ENCODE measurements at regions not wholly inside any gene's neighbourhood (a gene's known extent, or its start where the extent isn't known, plus 50 kb on each side); places are given as distances from the start of the nearest gene placed in this dataset.
A peak's percentile ranks its signal among the peaks of the same experiment; 100 is the strongest.

DNA sequence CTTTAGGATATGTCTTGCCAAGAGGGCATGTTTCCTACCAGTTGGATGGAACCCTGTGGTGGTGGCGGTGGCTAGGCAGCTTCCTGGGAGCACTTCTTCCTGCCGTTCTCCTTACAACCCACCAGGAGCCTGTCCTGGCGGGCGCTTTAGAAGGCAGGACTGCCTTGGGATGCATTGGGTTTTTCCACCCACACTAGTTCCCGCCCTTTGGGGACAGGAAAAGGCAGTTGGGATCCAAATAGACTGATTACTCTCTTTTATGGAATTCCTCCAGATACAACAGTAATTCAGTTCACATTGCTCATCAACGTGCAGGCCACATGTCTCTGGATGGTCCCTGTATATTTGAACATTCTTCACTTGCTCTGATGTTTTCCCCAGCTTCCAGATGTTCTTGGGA is 305.7 kb upstream of the SSTR1 start:
- DNase-seq = no peak

DNA sequence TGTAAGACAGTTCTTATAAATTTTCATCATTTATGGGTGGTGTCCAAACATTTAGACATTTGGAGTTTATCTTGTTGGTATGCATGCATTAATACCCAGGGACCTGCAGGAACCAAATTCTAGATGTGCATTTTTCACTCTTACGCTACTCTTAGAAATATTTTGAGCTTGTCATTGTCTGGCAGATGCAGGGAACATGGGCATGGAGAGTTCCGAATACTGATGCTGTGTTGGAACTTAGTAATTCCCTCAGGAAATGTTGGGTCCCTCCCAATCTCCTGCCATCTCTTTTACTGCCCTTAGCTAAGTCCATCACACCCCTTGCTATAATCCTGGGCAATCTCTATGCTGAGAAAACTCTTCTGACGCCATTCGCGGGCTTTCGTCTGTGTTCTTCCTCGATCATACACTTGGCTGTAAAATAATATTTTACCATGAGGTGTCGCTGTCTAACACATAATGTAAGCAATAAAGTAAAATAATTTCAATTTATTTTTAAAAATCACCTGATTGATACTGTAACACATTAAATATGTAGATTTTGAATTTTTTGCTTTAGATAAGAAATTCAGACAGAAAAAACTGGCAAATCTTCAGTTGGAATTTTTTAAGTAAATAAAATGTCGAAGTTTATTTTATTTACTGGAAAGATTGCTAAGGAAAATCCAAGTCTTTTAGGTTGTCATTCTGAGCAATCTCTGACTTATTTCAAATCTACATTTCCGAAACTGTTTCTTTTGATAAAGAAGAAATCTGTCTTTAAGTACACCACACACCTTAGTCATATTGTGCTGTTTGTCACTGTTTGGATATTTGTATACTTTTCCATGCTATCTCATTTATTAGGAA is 304.1 kb upstream of the SSTR1 start:
- peak; percentile 56 for DNase-seq

DNA sequence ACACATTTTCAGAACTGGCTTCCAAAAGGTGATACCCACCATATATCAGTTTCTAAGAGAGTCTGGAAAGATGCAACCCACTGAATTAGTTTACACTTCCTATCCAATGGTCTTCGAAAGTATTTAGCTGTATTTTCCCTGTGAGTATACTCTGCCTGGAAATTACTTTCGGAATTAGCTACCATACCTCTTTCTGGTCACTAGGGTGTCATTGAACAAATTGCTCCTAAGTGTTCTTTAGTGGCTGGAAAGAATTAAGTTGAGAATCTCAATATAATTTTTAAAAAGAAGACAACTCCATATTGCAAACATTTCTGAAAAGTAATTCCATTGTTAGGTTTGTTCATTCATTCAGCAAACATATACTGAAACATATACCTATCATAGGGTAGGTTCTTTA is 283.1 kb upstream of the SSTR1 start:
- no peak for DNase-seq

DNA sequence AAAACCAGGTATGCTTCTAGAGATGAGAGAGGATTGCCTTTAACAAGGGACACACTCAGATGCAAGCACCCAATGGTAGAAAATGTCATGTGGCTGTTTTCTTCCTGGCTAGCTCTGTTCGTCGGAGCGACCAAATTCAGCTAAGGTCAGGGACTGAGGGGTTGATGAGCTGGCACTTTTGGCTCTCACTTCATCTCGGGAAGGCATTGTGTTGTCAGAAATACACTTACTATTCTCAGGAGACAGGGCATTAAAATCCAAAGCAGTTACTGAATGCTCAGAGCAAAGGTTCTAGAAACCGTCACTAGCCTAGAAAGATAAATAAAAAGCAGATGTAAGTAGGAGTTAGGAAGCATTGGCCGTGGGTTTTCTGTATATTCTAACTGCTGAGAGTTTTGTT is 275.7 kb upstream of the SSTR1 start:
- DNase-seq = no peak

DNA sequence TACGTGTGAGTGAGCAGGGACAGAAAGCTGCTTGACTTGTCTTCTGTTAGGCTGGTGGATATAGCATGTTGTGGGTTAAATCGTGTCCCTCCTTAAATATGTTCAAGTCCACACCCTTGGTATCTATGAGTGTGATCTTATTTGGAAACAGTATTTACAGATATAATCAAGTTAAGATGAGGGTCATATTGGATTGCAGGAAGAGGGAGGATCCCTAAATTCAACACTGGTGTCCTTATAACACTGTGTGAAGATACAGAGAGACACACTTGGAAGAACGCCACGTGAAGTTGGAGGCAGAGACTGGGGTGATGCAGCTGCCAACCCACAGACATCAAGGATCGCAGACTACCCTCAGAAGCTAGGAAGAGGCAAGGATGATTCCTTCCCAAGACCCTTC is 275.2 kb upstream of the SSTR1 start:
- DNase-seq = no peak

DNA sequence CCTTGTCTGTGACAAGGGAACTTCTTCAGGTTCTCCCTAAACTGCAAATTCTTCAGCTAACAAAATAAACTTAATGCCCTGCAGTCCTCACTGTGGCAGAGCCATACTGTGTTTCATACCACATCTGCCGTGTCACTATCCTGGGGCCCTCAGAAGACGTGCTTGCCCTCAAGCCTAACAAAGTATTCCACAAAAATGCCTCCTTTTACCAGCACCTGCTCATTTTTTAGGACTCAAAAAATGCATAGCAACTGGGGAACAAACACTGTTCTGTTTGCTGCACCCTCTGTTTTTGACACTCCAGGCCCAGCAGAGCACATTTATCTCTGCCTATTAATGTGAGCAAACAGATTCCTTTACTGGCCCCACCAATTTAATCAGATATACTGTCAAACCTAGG is 270.7 kb upstream of the SSTR1 start:
- DNase-seq = no peak

DNA sequence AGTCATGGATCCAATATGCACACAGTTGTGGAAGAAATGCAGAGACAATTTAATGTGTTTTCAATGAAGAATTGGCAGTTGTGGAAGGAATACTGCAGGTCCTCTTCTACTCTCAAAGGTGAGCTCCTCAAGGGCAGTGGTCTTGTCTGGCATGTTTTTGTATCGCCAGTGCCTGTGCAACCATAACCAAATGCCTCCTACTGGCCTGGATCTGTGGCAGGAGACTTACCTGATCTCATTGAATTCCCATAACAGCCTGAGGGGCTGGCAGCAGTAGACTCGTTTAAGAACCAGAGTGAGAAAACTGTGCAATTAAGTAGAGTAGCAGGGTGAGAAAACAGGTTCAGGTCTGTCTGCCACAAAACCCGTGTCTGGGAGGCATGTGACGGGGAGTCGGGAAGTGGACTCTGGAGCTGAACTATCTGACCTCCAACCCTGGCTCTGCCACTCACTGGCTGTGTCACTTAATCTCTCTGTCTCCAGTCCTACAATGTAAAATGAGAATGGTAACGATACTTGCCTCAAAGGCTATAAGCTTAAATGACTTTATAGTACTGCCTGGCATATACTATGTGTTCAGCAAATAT is 268.2 kb upstream of the SSTR1 start:
- DNase-seq = no peak

DNA sequence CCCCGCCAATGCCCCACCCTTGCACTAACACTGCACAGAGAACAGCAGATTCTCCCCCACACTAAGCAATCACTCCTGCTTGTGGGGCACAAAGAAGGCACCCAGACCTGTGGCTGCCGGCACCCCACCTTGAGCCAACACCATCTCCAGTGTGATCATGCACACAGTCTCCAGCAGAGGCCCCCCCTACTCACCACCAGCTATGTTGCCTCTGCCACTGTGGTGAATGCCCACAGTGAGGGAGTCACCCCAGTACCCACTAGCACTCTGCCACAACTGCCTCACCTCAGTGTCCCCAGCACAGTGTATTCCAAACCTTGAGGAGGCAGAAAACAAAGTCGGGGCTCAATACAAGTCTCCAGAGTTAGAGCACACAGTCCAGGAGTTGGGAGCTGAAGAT is 261.7 kb upstream of the SSTR1 start:
- no peak for DNase-seq

DNA sequence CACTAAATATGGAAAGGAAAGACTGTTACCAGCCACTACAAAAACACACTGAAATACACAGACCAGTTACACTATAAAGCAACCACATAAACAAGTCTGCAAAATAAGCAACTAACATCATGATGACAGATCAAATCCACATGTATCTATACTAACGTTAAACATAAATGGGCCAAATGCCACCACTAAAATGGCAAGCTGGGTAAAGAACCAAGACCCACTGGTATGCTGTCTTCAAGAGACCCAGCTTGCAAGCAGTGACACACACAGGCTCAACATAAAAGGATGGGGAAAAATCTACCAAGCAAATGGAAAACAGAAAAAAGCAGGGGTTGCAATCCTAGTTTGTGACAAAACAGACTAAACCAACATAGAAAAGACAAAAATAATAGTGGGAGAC is 260.9 kb upstream of the SSTR1 start:
- no peak for DNase-seq

DNA sequence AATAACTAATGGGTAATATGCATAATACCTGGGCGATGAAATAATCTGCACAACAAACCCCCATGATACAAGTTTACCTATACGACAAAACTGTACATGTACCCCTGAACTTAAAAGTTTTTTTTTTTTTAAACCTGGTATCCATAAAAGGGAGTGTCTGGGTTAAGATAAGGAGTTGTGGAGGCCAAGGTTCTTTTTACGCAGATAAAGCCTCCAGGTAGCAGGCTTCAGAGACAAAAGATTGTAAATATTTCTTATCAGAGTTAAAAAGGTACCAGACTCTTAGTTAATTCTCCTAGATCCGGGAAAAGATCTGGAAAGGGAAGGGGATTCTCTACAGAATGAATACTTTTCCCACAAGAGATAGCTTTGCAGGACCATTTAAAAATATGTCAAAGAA is 259.4 kb upstream of the SSTR1 start:
- no peak for DNase-seq

DNA sequence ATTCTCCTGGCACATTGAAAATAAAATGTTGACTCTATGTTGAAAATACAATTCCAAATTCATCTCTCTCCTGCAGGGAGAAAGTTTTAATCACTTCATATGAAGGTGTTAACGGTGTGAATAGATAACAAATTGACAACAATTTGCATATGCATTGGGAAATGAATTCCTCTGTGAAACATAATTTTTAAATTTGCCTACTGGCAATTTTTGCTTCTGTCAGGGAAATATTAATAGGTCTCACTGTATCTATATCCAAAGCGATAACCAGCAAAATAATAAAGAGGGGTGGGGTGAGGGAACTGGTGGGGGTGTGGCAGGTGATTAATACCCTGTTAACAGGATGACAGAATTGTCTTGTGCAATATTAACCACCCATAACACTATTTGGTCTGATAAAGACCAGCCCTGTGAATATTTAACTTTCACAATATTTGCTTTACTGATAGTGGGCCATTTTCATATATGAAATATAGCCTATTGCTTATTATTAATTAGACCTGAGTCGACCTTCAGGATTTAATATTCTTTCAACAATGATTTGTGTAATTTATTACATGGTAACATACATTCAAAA is 239.0 kb upstream of the SSTR1 start:
- DNase-seq = no peak

DNA sequence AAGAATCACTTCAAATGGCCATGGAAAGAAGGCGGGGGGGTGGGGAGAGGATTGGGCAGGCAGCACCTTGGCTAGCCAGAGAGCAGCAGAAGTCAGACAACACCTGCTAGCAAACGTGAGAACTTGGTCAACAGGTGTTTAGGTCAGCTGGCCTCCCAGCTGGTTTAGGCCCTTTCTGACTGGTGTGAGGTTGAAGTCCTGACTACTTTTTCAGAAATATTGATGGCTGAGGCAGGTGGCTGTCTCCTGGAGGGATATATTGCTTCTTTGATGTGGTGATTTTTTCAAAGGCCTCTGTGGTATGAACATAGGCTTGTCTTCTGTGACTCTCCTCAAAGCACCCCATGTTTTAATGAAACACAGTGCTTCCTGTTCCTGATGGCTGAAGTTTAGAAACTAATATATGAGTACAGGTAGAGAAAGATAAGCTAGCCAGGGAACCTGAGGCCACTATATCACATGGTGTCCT is 238.2 kb upstream of the SSTR1 start:
- DNase-seq = no peak

DNA sequence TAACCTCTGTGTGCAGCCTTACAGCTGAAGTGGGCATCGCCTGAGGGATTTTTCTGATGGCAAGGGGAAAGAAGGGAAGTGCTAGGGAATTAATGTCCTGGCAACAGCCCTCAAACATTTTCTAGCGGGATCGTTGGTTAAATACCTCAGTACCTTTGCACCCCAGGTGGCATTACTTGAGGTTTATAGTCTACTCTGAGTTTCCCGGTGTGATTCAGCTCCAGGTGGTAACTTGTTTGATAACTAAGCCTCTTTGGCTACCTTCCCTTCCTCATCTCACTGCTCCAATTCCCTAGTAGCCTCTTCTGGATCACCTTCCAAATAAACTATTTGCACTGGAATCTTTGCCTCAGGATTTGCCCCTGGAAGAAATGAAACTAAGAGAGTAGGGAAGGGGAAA is 237.0 kb upstream of the SSTR1 start:
- no peak for DNase-seq

DNA sequence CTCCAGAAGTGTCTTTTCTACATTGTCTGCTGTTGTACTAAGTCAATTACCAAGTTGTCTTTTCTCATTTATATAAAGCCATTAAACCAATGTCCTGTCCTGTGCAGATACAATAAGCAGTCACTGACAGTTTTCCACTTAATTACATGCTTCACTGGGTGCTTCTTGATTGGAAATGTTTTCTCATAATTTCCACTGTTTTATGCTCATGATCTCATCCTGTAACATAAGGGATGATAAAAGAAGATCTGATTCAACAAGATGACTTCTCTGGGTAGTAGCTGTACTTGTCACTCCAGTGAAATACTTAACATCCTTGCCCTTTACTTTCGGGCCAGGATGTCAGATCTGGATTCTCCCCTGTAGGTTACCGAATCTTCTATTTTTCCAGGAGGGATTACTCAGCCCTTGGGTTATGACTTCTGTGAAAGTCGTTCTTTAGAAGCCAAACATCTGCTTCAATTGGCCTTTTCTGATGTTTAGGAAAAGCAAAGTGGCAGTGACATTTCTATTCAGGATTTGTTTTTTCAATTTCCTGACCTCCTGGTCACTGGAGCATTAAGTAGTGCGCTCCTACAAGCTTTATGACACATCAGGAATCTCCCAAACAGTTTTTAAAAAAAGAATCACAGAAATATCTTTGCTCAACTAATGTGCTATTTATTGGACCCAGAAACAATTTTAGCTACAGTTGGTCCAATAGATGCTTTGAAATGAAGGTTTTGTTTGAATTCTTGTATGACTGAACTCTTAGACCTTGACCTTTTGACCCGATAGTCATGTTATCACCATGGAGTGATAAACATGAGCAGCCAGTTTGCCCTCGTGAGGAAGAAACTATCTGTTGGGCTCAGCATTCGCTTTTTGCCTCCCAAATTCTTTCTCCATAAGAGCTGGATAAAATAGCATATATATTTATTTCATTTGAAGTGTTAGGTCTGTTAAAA is 234.5 kb upstream of the SSTR1 start:
- no peak for DNase-seq

DNA sequence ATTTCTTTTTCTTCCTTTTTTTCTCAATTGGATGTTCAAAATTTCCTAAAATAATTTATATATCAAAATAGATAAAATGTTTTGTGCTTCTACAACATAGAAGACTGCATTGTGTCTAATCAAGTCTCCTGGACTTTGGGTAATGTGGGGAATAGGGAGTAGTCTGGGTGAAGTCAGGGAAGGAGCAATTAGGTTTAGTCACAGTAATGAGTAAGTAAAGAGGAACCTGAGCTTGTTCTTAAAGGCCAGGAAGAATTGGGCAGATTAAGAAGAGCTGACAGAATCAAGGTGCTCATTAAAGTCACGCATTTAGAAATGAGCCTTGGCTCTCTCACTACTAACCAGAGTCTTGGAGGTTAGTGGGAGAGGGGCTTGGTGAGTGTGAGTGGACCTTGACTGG is 233.3 kb upstream of the SSTR1 start:
- DNase-seq = no peak

DNA sequence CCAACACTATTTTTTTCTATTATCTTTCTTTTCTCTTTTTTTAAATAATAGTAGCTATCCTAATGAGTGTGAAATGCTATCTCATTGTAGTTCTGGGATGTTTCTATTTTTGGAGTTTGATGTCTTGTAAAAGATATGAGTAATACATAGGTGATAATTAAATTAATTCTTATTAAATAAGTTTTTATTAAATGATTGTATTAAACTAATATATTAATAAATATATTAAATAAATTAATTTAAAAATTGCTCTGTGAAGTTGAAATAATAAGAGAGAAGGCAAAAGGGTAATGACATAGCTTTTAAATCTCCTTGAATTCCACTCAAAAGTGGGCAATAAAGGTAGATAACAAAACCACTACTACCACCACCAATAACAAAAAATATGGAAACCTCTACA is 230.2 kb upstream of the SSTR1 start:
- DNase-seq = no peak

DNA sequence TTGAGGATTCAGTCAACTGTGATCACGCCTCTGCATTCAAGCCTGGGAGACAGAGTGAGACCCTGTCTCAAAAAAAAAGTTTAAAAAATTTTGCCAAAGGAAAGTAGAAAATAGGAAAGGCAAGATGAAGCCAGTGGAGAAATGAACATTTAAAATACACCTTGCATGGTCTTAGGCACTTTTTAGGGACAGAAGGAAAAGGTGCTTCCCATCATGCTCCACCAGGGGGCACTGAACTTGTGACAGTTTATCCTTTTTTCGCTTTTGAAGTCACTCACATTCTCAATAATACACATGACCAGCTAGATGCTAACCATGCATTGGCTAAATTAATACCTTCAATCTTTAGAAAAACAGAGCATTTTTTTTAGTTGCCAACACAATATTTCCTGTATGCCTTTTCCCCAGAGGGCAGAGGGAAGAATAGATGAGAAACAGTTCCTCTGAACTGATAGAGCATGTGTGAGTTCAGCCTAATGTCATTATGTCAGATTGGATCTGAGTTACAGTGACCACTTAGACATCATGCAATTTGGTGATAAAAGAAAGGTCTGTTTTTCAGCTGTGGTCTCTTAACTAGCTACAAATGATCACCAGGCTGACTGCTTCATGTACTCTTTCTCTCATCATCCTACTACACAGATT is 221.8 kb upstream of the SSTR1 start:
- DNase-seq = no peak

DNA sequence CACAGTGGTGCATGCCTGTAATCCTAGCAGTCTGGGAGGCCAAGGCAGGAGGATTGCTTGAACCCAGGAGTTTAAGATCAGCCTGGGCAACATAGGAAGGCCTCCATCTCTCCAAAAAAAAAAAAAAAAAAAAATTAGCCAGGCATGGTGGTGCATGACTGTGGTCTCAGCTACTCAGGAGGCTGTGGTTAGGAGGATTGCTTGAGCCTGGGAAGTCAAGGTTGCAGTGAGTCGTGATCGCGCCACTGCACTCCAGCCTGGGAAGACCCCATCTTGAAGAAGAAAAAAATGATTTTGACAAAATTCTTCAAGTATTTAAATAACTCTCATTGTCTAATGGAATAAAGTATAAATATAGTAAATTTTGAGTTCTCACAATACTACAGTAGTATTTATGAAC is 219.2 kb upstream of the SSTR1 start:
- no peak for DNase-seq

DNA sequence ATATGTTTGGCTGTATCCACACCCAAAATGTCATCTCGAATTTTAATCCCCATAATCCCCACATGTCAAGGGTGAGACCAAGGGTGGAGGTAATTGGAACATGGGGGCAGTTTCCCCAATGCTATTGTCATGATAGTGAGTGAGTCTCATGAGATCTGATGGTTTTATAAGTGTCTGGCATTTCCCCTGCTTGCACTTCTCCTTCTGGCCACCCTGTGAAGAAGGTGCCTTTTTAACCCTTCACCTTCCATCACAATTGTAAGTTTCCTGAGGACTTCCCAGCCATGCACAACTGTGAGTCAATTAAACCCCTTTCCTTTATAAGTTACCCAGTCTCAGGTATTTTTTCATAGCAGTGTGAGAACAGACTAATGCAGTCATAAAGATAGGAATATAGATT is 216.7 kb upstream of the SSTR1 start:
- no peak for DNase-seq

DNA sequence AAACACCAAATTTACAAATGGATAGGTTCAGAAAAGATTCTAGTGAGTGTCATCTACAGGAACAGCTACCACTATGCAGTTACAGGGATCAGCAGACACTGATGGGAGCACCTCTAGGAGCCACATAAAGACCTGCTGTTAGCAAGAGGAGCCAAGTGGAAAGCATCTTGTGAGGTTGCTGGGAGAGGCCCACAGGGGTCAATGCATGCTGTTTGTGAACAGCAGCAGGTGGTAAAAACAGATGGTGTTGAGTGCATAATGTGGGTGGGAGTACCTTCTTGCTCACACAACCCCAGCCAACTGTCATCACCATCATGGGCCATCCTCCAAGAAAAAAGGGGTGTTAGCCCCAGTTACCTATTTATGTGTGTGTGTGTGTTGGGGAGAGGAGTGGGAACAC is 215.2 kb upstream of the SSTR1 start:
- DNase-seq = no peak

DNA sequence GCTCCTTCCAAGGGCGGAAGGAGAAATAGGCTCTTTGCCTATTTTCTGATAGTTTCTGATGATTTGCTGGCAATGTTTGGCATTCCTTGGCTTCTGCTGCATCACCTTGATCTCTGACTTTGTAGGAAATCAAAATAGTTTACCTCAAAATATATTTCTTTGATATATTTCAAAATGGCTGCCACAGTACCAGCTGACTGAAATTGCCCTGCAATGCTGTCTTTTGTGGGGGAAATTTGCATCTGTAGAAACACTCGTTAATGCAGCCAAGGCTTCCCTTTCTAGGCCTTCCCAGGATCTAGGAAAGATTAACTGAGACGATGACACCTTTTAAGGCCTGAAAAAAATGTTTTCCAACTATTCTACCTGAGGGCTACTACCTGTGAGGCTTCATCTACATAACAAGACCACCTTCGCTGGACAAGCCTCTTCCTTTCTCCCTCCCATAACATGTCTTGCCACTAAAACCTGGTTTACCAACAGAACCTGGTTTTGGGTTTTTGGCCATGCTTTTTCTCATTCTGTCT is 212.8 kb upstream of the SSTR1 start:
- DNase-seq = no peak

DNA sequence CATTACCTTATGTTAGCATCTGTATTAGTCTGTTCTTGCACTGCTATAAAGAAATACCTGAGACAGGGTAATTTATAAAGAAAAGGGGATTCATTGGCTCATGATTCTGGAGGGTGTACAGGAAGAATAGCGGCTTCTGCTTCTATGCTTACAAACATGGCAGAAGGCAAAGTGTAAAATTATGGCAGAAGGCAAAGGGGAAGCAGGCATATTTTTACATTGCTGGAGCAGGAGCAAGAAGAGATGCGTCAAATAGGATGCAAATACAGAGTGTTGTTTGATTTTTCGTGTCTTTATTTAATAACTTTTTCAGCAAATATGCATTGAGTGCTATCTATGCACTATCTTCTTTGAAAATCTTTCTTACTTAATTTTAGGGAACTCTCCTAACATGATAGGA is 210.7 kb upstream of the SSTR1 start:
- no peak for DNase-seq

DNA sequence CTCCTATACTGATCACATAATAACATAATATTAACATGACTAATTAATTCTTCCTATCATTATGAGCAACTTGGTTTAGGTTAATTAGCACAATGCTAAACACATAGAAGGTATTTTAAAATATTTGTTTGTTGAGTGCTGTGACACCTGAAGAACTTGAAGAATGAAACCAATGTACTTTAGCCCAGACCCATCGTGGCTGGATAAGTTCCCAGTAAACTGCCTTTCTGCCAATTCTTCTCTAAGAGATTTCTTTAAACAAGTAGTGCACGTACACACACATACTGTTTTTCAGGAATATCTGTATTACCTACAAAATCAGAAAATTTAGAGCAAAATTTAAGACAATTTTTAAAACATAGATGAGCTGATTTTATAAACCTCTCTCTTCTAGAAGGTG is 207.4 kb upstream of the SSTR1 start:
- no peak for DNase-seq
